HG03378 (cell line): ENCODE measurements at regions not wholly inside any gene's neighbourhood (a gene's known extent, or its start where the extent isn't known, plus 50 kb on each side); places are given as distances from the start of the nearest gene placed in this dataset.

ENCODE experiments used
- ATAC-seq: cut with Tn5 transposase; IDR thresholded peaks from one replicate; pipeline ENCODE4 v1.9.1; 2021; ENCODE audit warnings: mild to moderate bottlenecking, moderate library complexity; ENCODE audit not compliant: unreplicated experiment

- ATAC-seq, result no peak
Measured at GRCh38 chr20:50387218-50387995, 122.8 kb upstream of the PTPN1 start.

GRCh38 chr20:50387996-50388332 is 122.2 kb upstream of the PTPN1 start:
- ATAC-seq, result no peak

GRCh38 chr20:50388733-50389437 is 121.3 kb upstream of the PTPN1 start:
- no peak for ATAC-seq

GRCh38 chr20:50389438-50389807 is 120.8 kb upstream of the PTPN1 start:
- no peak for ATAC-seq

GRCh38 chr20:50389808-50390684 is 120.1 kb upstream of the PTPN1 start:
- ATAC-seq, result no peak

GRCh38 chr20:50390685-50391443 is 119.3 kb upstream of the PTPN1 start:
- no peak for ATAC-seq

GRCh38 chr20:50391444-50392137 is 118.6 kb upstream of the PTPN1 start:
- no peak for ATAC-seq

GRCh38 chr20:50392138-50392866 is 117.9 kb upstream of the PTPN1 start:
- ATAC-seq, result no peak

- no peak for ATAC-seq
Measured at GRCh38 chr20:50393242-50393641, 116.9 kb upstream of the PTPN1 start.

GRCh38 chr20:50393990-50394561 is 116.1 kb upstream of the PTPN1 start:
- ATAC-seq, result no peak

GRCh38 chr20:50394569-50394968 is 115.6 kb upstream of the PTPN1 start:
- no peak for ATAC-seq

- no peak for ATAC-seq
Measured at GRCh38 chr20:50395251-50395729, 114.9 kb upstream of the PTPN1 start.

GRCh38 chr20:50395914-50396488 is 114.2 kb upstream of the PTPN1 start:
- ATAC-seq, result no peak

GRCh38 chr20:50396623-50397022 is 113.6 kb upstream of the PTPN1 start:
- ATAC-seq, result no peak

GRCh38 chr20:50397058-50397457 is 113.1 kb upstream of the PTPN1 start:
- ATAC-seq, result no peak

- ATAC-seq, result no peak
Measured at GRCh38 chr20:50398064-50398463, 112.1 kb upstream of the PTPN1 start.

- no peak for ATAC-seq
Measured at GRCh38 chr20:50398471-50398820, 111.7 kb upstream of the PTPN1 start.

GRCh38 chr20:50398821-50399554 is 111.2 kb upstream of the PTPN1 start:
- ATAC-seq, result no peak
